ENCODE measurements at regions not wholly inside any gene's neighbourhood (a gene's known extent, or its start where the extent isn't known, plus 50 kb on each side); places are given as distances from the start of the nearest gene placed in this dataset.

- H4K20me1 ChIP-seq (ENCODE audit: control insufficient read depth, insufficient read depth, low read length, poor library complexity, severe bottlenecking) = no peaks in the 10 kb centered on the region
- H3K4me3 ChIP-seq (ENCODE audit: control extremely low read depth in 1 of 5, extremely low read depth in 1 of 5, insufficient read depth in 1 of 5, low read depth in 2 of 5, low read length in 4 of 5) = no peak overlapping the region
- no peaks in the 10 kb centered on the region for H3K27me3 ChIP-seq (replicated peaks in 1 of 4; ENCODE audit: control extremely low read depth in 1 of 4, control insufficient read depth in 3 of 4, insufficient read depth in 4 of 4, low read length in 3 of 4)
- H3K27ac ChIP-seq (ENCODE audit: low read length in 2 of 2) = no peak overlapping the region
- no peak for TF ChIP-seq CTCF (IDR thresholded peaks at IDR 0.05)
- no peak for TF ChIP-seq EZH2 (IDR thresholded peaks at IDR 0.05; ENCODE audit: borderline replicate concordance, insufficient read depth, low read depth, low read length, poor library complexity, severe bottlenecking)
- no peak for ATAC-seq (ENCODE audit: low read depth)
- WGBS (ENCODE audit: insufficient coverage) = no CpG with 5 or more reads among the region's 1 CpG
- H3K9ac ChIP-seq (ENCODE audit: low read length) = no peak overlapping the region
- H3K4me1 ChIP-seq (ENCODE audit: control insufficient read depth in 2 of 2, insufficient read depth in 2 of 2, low read length in 2 of 2) = peaks cover 6 to 13% of the 10 kb centered on the region in 2 donors
- no peaks in the 10 kb centered on the region for H3K27me3 Mint-ChIP-seq
- H3K4me1 Mint-ChIP-seq = peaks cover 18% of the 10 kb centered on the region
- no peak overlapping the region for H3K4me2 ChIP-seq (replicated peaks; ENCODE audit: low read depth, low read length, poor library complexity, severe bottlenecking)
- H3K9me3 Mint-ChIP-seq (ENCODE audit: insufficient read depth) = no peaks in the 10 kb centered on the region
- no peak for DNase-seq
- H2AFZ ChIP-seq (ENCODE audit: insufficient read depth, low read depth, low read length, poor library complexity, severe bottlenecking) = no peak overlapping the region
- peak overlapping the region; percentile 6 for H3K27ac Mint-ChIP-seq
- no peaks in the 10 kb centered on the region for H3K36me3 ChIP-seq (replicated peaks in 1 of 2; ENCODE audit: control extremely low read depth in 1 of 2, control insufficient read depth in 1 of 2, extremely low read depth in 1 of 2, insufficient read depth in 2 of 2, low read length in 1 of 2)
- POLR2A ChIA-PET = no interaction called here
- H3K79me2 ChIP-seq (ENCODE audit: control insufficient read depth, insufficient read depth, low read length) = no peaks in the 10 kb centered on the region
- H3K4me3 Mint-ChIP-seq = no peak overlapping the region
- H3K9me3 ChIP-seq (ENCODE audit: control extremely low read depth in 1 of 3, control insufficient read depth in 2 of 3, insufficient read depth in 1 of 3, low read length in 2 of 3) = no peaks in the 10 kb centered on the region
- CTCF ChIA-PET = no interaction called here
- intact Hi-C loops (cut with micrococcal nuclease) = no loop called here
Measured at GRCh38 chr3:34185301-34185700, 386.9 kb downstream of the PDCD6IP start.

- H4K20me1 ChIP-seq (ENCODE audit: control insufficient read depth, insufficient read depth, low read length, poor library complexity, severe bottlenecking) = no peaks in the 10 kb centered on the region
- ChIA-PET POLR2A (no interaction called here), CTCF (no interaction called here)
- no peak overlapping the region for H3K4me3 Mint-ChIP-seq
- ATAC-seq (ENCODE audit: low read depth) (no peak), DNase-seq (no peak)
- peaks cover 15% of the 10 kb centered on the region for H3K4me1 Mint-ChIP-seq
- no peaks in the 10 kb centered on the region for H3K27me3 Mint-ChIP-seq
- no peaks in the 10 kb centered on the region for H3K9me3 Mint-ChIP-seq (ENCODE audit: insufficient read depth)
- H3K36me3 ChIP-seq (replicated peaks in 1 of 2; ENCODE audit: control extremely low read depth in 1 of 2, control insufficient read depth in 1 of 2, extremely low read depth in 1 of 2, insufficient read depth in 2 of 2, low read length in 1 of 2) = no peaks in the 10 kb centered on the region
- no peak overlapping the region for H3K4me3 ChIP-seq (ENCODE audit: control extremely low read depth in 1 of 5, extremely low read depth in 1 of 5, insufficient read depth in 1 of 5, low read depth in 2 of 5, low read length in 4 of 5)
- WGBS (ENCODE audit: insufficient coverage) = no CpG with 5 or more reads among the region's 7 CpGs
- H3K27me3 ChIP-seq (replicated peaks in 1 of 4; ENCODE audit: control extremely low read depth in 1 of 4, control insufficient read depth in 3 of 4, insufficient read depth in 4 of 4, low read length in 3 of 4) = no peaks in the 10 kb centered on the region
- no peak overlapping the region for H3K27ac ChIP-seq (ENCODE audit: low read length in 2 of 2)
- peaks cover 6 to 13% of the 10 kb centered on the region in 2 donors for H3K4me1 ChIP-seq (ENCODE audit: control insufficient read depth in 2 of 2, insufficient read depth in 2 of 2, low read length in 2 of 2)
- no peak overlapping the region for H2AFZ ChIP-seq (ENCODE audit: insufficient read depth, low read depth, low read length, poor library complexity, severe bottlenecking)
- no peaks in the 10 kb centered on the region for H3K9me3 ChIP-seq (ENCODE audit: control extremely low read depth in 1 of 3, control insufficient read depth in 2 of 3, insufficient read depth in 1 of 3, low read length in 2 of 3)
- intact Hi-C loops (cut with micrococcal nuclease) = no loop called here
- no peaks in the 10 kb centered on the region for H3K79me2 ChIP-seq (ENCODE audit: control insufficient read depth, insufficient read depth, low read length)
- no peak overlapping the region for H3K9ac ChIP-seq (ENCODE audit: low read length)
- H3K27ac Mint-ChIP-seq = no peak overlapping the region
- H3K4me2 ChIP-seq (replicated peaks; ENCODE audit: low read depth, low read length, poor library complexity, severe bottlenecking) = no peak overlapping the region
- TF ChIP-seq EZH2 (IDR thresholded peaks at IDR 0.05; ENCODE audit: borderline replicate concordance, insufficient read depth, low read depth, low read length, poor library complexity, severe bottlenecking) = no peak
- TF ChIP-seq CTCF (IDR thresholded peaks at IDR 0.05) = no peak
Measured at GRCh38 chr3:34189133-34189532, 390.7 kb downstream of the PDCD6IP start.
